DMS114 treated with DMSO at 0.1 percent for 48 hours (cell line): ENCODE measurements at regions not wholly inside any gene's neighbourhood (a gene's known extent, or its start where the extent isn't known, plus 50 kb on each side); places are given as distances from the start of the nearest gene placed in this dataset.

ENCODE experiments used
- DNase-seq: peaks from one replicate; lab custom pipeline; 2025; ENCODE audit not compliant: unreplicated experiment; lab: John Stamatoyannopoulos, UW

DNA sequence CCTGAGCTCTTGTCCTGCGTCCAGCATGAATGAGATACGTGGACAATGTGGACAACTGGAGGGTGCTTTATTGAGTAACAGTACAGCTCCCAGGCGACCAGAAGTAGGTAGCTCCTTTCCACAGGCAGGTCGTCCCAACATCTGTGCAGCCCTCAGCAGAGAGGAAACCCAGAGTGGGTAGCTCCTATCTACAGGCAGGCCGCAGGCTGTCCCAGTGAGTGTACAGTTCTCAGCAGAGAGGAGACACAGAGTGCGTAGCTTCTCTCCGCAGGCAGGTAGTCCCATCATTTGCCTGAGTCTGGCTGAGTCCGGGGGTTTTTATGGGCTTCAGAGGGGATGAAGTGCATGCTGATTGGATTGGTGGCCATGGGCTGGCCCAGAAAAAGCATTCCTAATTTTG is 373.3 kb downstream of the CHSY3 start:
- DNase-seq, result no peak

DNA sequence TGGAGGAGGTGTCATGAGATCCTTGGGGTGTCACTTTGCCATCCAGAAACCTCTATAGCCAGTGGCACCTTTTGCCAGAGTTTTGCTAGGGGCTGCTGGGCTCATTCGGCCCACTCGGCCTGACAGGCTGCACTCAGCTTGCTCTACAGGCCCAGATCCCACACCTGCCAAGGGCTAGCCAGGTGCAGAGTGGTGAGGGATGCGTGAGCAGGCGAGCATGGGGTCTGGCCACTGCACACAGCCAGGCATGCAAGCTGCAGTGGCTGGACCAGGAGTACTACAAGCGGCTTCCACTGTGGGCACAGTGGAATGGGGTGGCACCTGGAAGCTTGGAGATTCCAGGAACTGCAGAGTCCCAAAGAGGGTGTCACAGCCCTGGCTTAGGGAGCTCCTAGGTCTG is 372.7 kb downstream of the CHSY3 start:
- DNase-seq, result no peak

DNA sequence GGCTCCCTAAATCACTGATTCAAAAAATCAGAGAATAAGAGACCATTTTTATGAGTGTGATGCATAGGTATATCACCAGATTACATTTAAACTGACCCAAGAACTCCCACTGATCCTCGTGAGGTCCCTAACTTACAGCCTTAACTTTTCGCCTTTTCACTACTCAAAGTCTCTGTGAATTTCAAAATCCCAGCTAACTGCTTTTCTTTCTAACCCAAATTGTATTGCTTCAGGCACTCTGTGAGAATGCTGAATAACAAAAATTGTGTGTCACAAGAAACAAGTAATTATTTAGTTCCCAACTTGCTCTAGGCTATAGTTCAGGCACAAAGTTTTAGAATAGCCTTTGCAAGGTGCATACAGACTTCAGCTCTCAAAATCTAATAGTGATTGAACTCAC is 368.6 kb downstream of the CHSY3 start:
- DNase-seq, result no peak

DNA sequence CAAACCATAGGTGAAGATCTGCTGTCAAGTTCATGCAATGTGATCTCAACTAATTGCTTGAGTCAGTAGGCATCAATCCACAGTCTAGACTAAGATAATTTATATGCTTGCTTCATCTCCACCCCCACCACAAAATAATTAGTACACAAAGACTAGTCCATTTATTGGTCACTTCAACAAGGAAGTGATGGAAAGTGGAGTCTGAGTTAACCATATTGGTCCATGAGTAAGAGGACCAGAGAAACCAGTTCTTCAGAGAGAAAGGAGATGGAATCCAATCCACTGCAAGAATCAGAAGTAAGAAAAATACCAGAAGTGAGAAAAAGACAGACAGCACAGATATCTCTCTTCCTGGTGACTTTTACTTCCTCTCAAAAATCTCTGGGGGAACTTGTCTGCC is 366.5 kb downstream of the CHSY3 start:
- no peak for DNase-seq

DNA sequence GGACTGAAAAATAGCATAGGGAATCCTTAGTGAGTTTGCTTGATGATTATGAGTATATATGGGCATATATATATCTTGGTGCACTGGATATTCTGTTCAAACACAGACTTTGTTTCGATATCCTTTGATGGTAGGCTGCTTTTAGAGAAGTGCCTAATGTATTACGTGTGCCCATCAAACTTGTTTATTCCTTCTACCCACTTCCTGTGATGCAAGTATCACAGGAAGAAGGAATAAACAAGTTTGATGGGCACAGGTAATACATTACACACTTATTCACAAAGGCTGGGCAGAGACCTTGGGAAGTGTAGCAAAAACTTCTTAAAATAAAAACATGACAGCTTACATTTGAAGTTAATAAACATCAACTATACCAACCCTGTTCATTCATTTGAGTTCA is 364.2 kb downstream of the CHSY3 start:
- DNase-seq, result no peak

DNA sequence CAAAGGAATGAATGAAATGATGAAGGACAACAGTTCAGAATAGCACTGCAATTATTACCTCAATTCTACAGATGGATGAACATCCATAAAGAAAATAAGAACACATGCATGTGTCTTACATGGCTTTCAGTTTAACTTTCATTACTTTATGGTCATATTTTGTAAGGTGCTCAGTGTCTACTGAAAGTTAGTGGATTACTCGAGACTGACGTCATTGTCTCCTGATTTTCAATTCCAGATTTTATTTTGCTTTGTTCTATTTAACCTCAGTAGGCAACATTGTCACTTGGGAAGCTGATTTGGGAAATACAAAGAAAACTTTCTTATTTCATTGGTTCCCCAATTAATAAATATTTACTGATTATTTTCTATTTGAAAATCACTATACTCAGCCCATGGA is 363.7 kb downstream of the CHSY3 start:
- DNase-seq, result no peak

DNA sequence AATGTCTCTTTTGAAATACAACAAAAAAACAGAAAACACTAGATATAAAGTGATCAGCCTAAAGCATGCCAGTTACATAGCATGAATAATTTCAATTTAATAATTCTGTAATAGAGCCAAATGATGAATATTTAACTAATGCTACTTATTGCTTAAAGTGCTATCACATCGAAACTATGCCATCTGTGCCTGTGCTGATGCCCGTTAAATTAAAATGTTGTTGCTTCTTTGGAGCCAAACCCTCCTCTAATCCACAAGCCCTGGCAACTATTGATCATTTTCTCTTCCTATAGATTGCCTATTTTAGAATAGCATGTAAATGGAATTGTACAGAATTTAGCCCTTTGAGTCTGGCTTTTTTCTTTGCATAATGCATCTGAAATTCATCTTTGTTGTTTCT is 356.2 kb downstream of the CHSY3 start:
- DNase-seq, result no peak

DNA sequence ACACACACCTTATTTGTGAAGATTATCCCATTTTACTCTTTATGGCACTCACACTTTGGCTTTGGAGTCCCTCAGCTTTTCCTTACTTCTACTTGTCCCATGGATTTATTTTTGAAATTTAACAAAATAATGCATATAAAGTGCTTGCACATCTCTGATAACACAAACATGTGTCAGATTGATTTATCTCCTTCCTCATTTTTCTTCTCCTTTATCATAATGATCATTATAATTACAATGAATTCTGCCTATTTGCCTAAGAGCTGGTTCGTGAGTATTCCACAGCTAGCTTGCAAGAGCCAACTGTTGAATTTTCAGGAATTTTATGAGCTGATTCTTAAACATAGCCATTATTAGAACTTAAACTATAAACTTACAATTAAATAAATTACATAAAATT is 347.7 kb downstream of the CHSY3 start:
- DNase-seq, result no peak

DNA sequence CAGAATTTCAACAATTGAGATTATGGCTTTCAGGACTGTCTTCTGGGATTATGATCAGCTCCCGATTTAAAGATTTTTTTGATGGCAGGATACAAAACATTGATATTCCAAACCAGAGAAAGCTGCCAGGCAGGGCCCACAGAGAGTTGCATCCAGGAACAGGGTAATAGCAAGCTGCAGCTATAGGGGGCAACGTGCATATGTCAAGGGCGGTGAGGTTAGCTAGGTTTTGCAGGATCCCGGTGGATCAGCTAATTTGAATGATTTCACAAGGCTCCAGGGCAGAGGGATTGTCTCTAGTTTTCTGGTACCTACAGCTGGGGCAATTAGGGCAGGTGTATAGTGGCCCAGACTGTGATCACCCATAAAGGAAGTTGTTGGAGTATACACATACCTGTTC is 339.4 kb downstream of the CHSY3 start:
- no peak for DNase-seq

DNA sequence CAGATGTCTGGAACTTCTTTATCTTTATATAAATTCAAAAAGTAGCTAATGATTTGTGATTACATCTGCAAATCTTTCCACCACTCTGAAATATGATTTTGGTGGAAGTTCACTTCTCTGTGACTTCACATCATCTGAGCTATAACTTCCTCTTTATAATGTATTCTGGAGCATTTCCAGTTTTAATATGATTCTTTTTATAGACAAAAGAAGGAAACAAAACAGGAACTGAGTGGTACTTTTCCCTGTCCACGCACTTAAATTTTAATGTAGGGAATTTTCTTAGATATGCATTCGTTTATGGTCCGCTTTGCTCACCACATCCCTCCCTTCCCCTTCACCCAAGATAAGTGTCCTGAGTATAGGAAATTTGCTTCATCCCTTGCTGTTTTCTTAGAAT is 333.5 kb downstream of the CHSY3 start:
- DNase-seq, result no peak
